GM12891 (cell line): ENCODE measurements at regions not wholly inside any gene's neighbourhood (a gene's known extent, or its start where the extent isn't known, plus 50 kb on each side); places are given as distances from the start of the nearest gene placed in this dataset.

Source experiments
- PAX5 ChIP-seq: IDR thresholded peaks from 2 replicates; pipeline ENCODE4 v1.6.1; 2011; ENCODE audit warnings: low read length, moderate library complexity, mild to moderate bottlenecking; ENCODE audit not compliant: insufficient read depth, severe bottlenecking
- POLR2A ChIP-seq: IDR thresholded peaks from 2 replicates; pipeline ENCODE4 v1.6.1; 2011; ENCODE audit warnings: low read depth, low read length, control low read depth
- POLR2AphosphoS5 ChIP-seq: IDR thresholded peaks from 2 replicates; pipeline ENCODE4 v1.6.1; 2011; ENCODE audit warnings: low read depth, low read length, control low read depth
- POU2F2 ChIP-seq: IDR thresholded peaks from 2 replicates; pipeline ENCODE4 v1.6.1; 2011; ENCODE audit warnings: low read depth, mild to moderate bottlenecking, control low read depth, low read length, moderate library complexity
- TAF1 ChIP-seq: IDR thresholded peaks from 2 replicates; pipeline ENCODE4 v1.6.1; 2011; ENCODE audit warnings: low read depth, low read length, control low read depth

- TF ChIP-seq POLR2A (no peak), POLR2AphosphoS5 (no peak), TAF1 (no peak), POU2F2 (no peak), PAX5 (no peak)
These were observed 100.9 kb upstream of the MARCKS start for GRCh38 chr6:113756290-113756665.
